ENCODE measurements at regions not wholly inside any gene's neighbourhood (a gene's known extent, or its start where the extent isn't known, plus 50 kb on each side); places are given as distances from the start of the nearest gene placed in this dataset.
A peak's percentile ranks its signal among the peaks of the same experiment; 100 is the strongest.

DNA sequence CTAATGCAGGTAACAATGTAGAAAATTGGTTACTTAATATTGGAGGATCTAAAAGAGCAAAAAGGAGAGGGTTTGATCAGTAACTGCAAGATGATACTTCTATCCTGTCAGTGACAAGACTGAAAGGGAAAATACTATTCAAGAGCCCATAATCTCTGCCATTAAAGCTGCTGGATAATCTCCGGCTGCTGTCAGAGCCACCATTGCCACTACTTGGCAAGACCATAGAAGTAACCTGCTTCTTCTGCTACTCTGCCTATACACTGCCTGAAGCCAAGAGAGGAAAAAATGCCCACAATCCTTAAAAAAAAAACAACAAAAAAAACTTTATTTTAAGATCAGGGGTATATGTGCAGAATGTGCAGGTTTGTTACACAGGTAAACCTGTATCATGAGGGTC lies 386.5 kb upstream of the ID4 start:
- in situ Hi-C loops (cut with HindIII; ENCODE audit: low pct_unique_long_range_greater_than_20kb, low sequenced_read_pairs): no loop called here
- no peak for DNase-seq (ENCODE audit: low read depth, low spot score)

GRCh38 chr6:19452495-19452894 lies 384.7 kb upstream of the ID4 start:
- in situ Hi-C loops (cut with HindIII; ENCODE audit: low pct_unique_long_range_greater_than_20kb, low sequenced_read_pairs): no loop called here

GRCh38 chr6:19454001-19454720 lies 383.0 kb upstream of the ID4 start:
- in situ Hi-C loops (cut with HindIII; ENCODE audit: low pct_unique_long_range_greater_than_20kb, low sequenced_read_pairs): no loop called here

More at GRCh38 chr6:19452495-19452894, 384.7 kb upstream of the ID4 start:
- no peak for DNase-seq (ENCODE audit: low read depth, low spot score)

GRCh38 chr6:19454721-19455392 lies 382.3 kb upstream of the ID4 start:
- in situ Hi-C loops (cut with HindIII; ENCODE audit: low pct_unique_long_range_greater_than_20kb, low sequenced_read_pairs): no loop called here
- no peak for DNase-seq (ENCODE audit: low read depth, low spot score)

More at GRCh38 chr6:19454001-19454720, 383.0 kb upstream of the ID4 start:
- DNase-seq (ENCODE audit: low read depth, low spot score): no peak

- in situ Hi-C loops (cut with HindIII; ENCODE audit: low pct_unique_long_range_greater_than_20kb, low sequenced_read_pairs): no loop called here
- no peak for DNase-seq (ENCODE audit: low read depth, low spot score)
Observed at GRCh38 chr6:19463250-19463649, 373.9 kb upstream of the ID4 start.

DNA sequence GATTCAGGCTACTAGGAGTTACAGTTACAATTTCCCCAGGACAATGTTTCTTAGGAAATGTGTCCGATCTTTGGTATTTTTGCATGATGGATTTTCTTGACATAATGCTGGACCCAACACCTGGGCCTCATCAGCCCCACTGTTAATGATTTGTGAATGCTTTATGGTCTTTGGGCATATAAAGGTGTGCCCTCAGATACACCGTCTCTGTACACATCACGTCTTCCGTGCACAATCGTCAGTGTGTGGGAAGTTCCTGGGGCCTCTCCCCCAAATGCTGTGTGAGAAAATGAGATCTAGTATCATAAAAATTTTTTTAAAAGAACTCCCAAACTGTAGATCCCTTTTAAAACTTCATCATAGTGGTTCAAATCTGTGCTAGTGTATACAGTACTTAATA lies 373.2 kb upstream of the ID4 start:
- in situ Hi-C loops (cut with HindIII; ENCODE audit: low pct_unique_long_range_greater_than_20kb, low sequenced_read_pairs): no loop called here
- no peak for DNase-seq (ENCODE audit: low read depth, low spot score)

DNA sequence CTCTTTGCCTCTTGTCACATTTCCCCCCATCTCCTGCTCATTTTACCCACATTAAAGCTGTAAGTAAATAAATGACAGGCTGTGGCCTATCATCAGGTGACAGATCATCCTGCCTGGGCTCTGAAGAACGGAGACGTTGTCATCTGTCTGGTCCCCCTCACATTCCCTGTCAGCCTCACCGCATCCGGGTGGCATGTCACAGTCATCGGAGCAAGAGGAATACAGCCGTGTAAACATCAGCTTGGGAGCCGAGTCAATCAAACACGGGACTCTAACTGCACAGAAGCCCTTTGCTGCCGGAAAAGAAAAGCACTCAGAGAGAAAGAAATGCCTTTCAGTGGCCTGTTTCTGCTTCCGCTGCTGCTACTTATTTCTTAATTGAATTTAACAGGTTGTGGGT lies 371.9 kb upstream of the ID4 start:
- DNase-seq (ENCODE audit: low read depth, low spot score): no peak
- in situ Hi-C loops (cut with HindIII; ENCODE audit: low pct_unique_long_range_greater_than_20kb, low sequenced_read_pairs): no loop called here

GRCh38 chr6:19465760-19466159 lies 371.4 kb upstream of the ID4 start:
- DNase-seq (ENCODE audit: low read depth, low spot score): no peak
- in situ Hi-C loops (cut with HindIII; ENCODE audit: low pct_unique_long_range_greater_than_20kb, low sequenced_read_pairs): no loop called here

DNA sequence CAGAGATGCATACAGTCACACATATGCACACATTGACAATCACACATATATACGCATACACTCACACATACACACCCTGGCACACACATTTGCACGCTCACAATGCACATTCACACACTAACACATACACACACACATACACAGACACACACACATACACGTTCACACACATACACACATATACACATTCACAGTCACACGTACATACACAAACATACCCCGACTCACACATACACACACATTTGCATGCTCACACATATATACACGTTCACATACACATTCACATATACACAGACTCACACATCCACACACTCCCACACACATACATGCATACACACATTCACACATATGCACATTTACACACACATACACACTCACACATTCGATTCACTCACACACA lies 366.8 kb upstream of the ID4 start:
- no peak for DNase-seq (ENCODE audit: low read depth, low spot score)
- in situ Hi-C loops (cut with HindIII; ENCODE audit: low pct_unique_long_range_greater_than_20kb, low sequenced_read_pairs): no loop called here

- peak; percentile 27 for DNase-seq (ENCODE audit: low read depth, low spot score)
- in situ Hi-C loops (cut with HindIII; ENCODE audit: low pct_unique_long_range_greater_than_20kb, low sequenced_read_pairs): no loop called here
Observed at GRCh38 chr6:19472153-19472552, 365.0 kb upstream of the ID4 start.

- DNase-seq (ENCODE audit: low read depth, low spot score): peak; percentile 59
- in situ Hi-C loops (cut with HindIII; ENCODE audit: low pct_unique_long_range_greater_than_20kb, low sequenced_read_pairs): no loop called here
Observed at GRCh38 chr6:19472850-19473249, 364.3 kb upstream of the ID4 start.

DNA sequence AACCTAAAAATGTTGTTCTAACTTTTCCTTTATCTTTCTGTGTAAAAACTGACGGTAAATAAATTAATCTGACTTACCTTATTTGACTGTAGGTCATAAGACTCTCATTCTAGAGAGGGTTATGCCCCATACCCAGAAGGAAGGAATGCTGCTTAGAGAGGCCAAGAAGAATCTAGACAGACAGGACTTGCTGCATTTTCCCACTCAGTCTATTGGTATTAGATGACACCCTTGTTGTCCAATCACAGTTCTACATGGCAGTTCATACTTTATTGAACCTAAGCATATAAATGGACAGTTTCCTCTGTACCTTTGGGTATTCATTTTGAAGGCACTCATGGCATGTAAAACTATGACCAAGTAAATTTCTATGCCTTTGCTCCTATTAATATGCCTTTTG lies 359.6 kb upstream of the ID4 start:
- in situ Hi-C loops (cut with HindIII; ENCODE audit: low pct_unique_long_range_greater_than_20kb, low sequenced_read_pairs): no loop called here
- no peak for DNase-seq (ENCODE audit: low read depth, low spot score)

GRCh38 chr6:19478273-19478672 lies 358.9 kb upstream of the ID4 start:
- no peak for DNase-seq (ENCODE audit: low read depth, low spot score)
- in situ Hi-C loops (cut with HindIII; ENCODE audit: low pct_unique_long_range_greater_than_20kb, low sequenced_read_pairs): no loop called here

- DNase-seq (ENCODE audit: low read depth, low spot score): peak; percentile 74
- in situ Hi-C loops (cut with HindIII; ENCODE audit: low pct_unique_long_range_greater_than_20kb, low sequenced_read_pairs): no loop called here
Observed at GRCh38 chr6:19478992-19479391, 358.2 kb upstream of the ID4 start.

GRCh38 chr6:19479551-19479950 lies 357.6 kb upstream of the ID4 start:
- DNase-seq (ENCODE audit: low read depth, low spot score): no peak
- in situ Hi-C loops (cut with HindIII; ENCODE audit: low pct_unique_long_range_greater_than_20kb, low sequenced_read_pairs): no loop called here

- in situ Hi-C loops (cut with HindIII; ENCODE audit: low pct_unique_long_range_greater_than_20kb, low sequenced_read_pairs): no loop called here
- DNase-seq (ENCODE audit: low read depth, low spot score): peak; percentile 43
Observed at GRCh38 chr6:19492636-19493405, 344.3 kb upstream of the ID4 start.

GRCh38 chr6:19501737-19502245 lies 335.4 kb upstream of the ID4 start:
- peak; percentile 94 for DNase-seq (ENCODE audit: low read depth, low spot score)
- in situ Hi-C loops (cut with HindIII; ENCODE audit: low pct_unique_long_range_greater_than_20kb, low sequenced_read_pairs): no loop called here

GRCh38 chr6:19502301-19502700 lies 334.9 kb upstream of the ID4 start:
- in situ Hi-C loops (cut with HindIII; ENCODE audit: low pct_unique_long_range_greater_than_20kb, low sequenced_read_pairs): no loop called here
- peak; percentile 98 for DNase-seq (ENCODE audit: low read depth, low spot score)

Data from SK-MEL-5 (cell line).